Breast epithelium (tissue), 3 donors: ENCODE measurements at regions not wholly inside any gene's neighbourhood (a gene's known extent, or its start where the extent isn't known, plus 50 kb on each side); places are given as distances from the start of the nearest gene placed in this dataset.

ENCODE experiments used
- CTCF ChIP-seq, 3 donors: fragments of 450-650 bp; IDR thresholded peaks; one replicate each; pipeline ENCODE4 v1.5.1; 2016 to 2017; ENCODE audit warnings: antibody characterized with exemption in 3 of 3, mild to moderate bottlenecking in 3 of 3, moderate library complexity in 3 of 3
- POLR2A ChIP-seq: fragments of 450-650 bp; IDR thresholded peaks from one replicate; pipeline ENCODE4 v1.6.1; 2016; ENCODE audit warnings: antibody characterized with exemption, mild to moderate bottlenecking, moderate library complexity

GRCh38 chr21:20030390-20030789 is 967.8 kb upstream of the NCAM2 start:
- TF ChIP-seq POLR2A, result no peak
- no peak for TF ChIP-seq CTCF (IDR thresholded peaks at IDR 0.05)
